Urinary bladder (tissue), 3 donors: ENCODE measurements at regions not wholly inside any gene's neighbourhood (a gene's known extent, or its start where the extent isn't known, plus 50 kb on each side); places are given as distances from the start of the nearest gene placed in this dataset.
A peak's percentile ranks its signal among the peaks of the same experiment; 100 is the strongest.
"Not testable (repeated sequence)": the region's sequence is repeated elsewhere in the genome, so short reads cannot be mapped to it uniquely, and the experiment has no call there.

Experiments used
- DNase-seq: peaks from one replicate; pipeline ENCODE4 v3.0.0-alpha.2; 2015; ENCODE audit errors: extremely low spot score
- H3K27ac ChIP-seq: one replicate; pipeline ENCODE4 v1.5.1; 2013; ENCODE audit warnings: low read depth, mild to moderate bottlenecking, moderate library complexity
- H3K36me3 ChIP-seq: one replicate; pipeline ENCODE4 v1.6.1; 2013; ENCODE audit warnings: mild to moderate bottlenecking, moderate library complexity; ENCODE audit not compliant: insufficient read depth
- H3K4me1 ChIP-seq: one replicate; pipeline ENCODE4 v1.6.1; 2013; ENCODE audit warnings: mild to moderate bottlenecking, moderate library complexity; ENCODE audit not compliant: insufficient read depth
- H3K4me3 ChIP-seq: one replicate; pipeline ENCODE4 v1.5.1; 2013; ENCODE audit warnings: low read depth, low read length
- WGBS: extraction: QIAGEN DNeasy Blood & Tissue Kit; methylation state at CpG from one replicate; pipeline ENCODE4 v1.1.7; 2013; 5-methylcytosine and 5-hydroxymethylcytosine counted together
- donor health status: healthy with polysubstance abuse.
- donor health status: healthy.

DNA sequence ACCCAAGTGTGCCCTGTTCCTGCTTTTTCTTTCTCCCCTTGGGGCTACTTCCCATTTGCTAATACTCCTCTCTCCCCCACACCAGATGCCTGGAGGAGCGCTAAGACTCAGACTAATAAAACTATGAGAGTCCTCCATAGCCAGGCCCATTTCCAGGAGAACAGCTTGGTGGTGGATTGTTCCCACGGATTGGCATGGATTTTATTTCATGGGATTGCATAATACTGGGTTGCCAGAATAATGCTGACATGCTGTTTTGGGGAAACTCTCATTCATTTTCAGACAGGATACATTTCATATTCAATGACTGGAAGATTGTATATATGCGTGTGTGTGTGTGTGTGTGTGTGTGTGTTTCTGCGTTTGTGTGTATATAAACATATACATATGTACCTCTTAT is 447.5 kb upstream of the PITX2 start:
- Histone ChIP-seq H3K4me3 (no peak overlapping the region), H3K36me3 (no peaks in the 10 kb centered on the region), H3K4me1 (no peaks in the 10 kb centered on the region), H3K27ac (no peak overlapping the region)
- 81% methylated on average over 4 of the region's 4 CpGs for WGBS
- no peak for DNase-seq

DNA sequence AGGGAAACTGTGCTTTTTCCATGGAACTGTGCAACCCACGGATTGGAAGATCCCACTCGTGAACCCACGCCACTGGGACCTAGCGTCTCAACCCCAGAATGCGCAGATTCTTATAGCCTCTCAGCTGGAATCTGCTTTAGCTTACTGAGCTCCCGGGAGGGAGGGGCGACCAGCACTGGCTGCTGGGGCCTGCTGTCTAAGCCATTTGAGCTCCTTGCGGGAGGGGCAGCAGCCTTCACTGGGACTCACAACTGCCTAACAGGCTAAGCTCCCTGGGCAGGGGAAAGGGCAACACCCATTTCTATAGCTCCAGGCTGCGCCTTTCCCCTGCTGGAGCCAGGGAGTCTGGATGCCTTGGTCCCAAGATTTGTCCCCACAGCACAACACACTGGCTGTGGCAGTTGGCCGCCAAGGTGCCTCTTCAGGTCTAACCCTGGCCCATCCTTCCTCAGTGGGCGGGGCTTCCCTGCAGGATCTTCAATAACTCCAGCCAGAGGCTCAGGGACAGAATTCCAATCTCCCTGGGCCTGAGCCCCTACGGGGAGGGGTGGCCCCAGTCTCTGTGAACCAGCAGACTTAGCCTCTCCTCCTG is 451.7 kb upstream of the PITX2 start:
- 88% methylated on average over 12 of the region's 12 CpGs for WGBS
- no peak for DNase-seq
- H3K4me1 ChIP-seq, result no peaks in the 10 kb centered on the region
- no peak overlapping the region for H3K27ac ChIP-seq
- H3K4me3 ChIP-seq, result no peak overlapping the region
- H3K36me3 ChIP-seq, result no peaks in the 10 kb centered on the region

DNA sequence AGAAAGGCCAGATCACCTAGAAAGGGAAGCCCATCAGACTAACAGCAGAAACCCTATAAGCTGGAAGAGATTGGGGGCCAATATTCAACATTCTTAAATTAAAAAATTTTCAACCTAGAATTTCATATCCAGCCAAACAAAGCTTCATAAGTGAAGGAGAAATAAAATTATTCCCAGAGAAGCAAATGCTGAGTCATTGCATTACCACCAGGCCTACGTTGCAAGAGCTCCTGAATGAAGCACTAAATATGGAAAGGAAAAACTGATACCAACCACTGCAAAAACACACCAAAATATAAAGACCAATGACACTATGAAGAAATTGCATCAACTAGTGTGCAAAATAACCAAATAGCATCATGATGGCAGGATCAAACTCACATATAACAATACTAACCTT is 453.4 kb upstream of the PITX2 start:
- 65% methylated on average over 1 of the region's 1 CpG for WGBS

DNA sequence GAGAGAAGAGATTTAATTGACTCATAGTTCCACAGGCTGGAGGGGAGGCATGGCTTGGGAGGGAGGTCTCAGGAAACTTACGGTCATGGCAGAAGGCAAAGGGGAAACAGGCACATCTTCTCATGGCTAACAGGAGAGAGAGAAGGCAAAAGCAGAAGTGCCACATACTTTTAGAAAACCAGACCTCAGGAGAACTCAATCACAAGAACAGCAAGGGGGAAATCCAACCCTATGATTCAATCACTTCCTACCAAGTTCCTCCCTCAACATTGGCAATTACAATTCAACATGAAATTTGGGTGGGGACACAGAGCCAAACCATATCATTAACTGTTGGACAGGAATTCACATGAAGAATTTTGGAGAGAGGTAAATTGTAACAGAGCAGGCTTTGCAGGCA is 485.3 kb upstream of the PITX2 start:
- H3K36me3 ChIP-seq, result no peaks in the 10 kb centered on the region
- no peak overlapping the region for H3K4me3 ChIP-seq
- no peak overlapping the region for H3K27ac ChIP-seq
- WGBS, result 80% methylated on average over 1 of the region's 1 CpG
- DNase-seq, result no peak
- no peaks in the 10 kb centered on the region for H3K4me1 ChIP-seq

More for the DNA sequence above, 453.4 kb upstream of the PITX2 start:
- not testable (repeated sequence) for H3K27ac ChIP-seq, H3K4me3 ChIP-seq, H3K4me1 ChIP-seq, H3K36me3 ChIP-seq, DNase-seq

DNA sequence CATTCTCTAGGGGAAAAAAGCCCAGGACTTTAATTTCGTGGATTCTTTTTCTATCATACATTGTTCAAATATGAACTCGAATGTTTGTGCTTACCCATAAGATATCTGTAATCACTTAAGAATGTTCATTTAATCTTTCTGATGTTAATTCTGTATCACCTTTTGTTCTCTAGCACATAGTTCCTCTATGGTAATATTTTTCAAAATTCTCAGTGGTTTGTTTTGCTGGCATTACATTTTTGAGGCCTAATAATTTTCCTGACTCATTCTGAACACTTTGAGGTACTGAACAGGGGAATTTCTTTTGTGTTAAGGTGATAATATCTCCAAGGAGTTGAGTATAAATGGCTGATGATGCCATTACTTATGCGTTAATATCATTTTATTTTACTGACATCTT is 490.7 kb upstream of the PITX2 start:
- Histone ChIP-seq H3K4me3 (no peak overlapping the region), H3K36me3 (no peaks in the 10 kb centered on the region), H3K4me1 (no peaks in the 10 kb centered on the region), H3K27ac (no peak overlapping the region)
- 88% methylated on average over 3 of the region's 3 CpGs for WGBS
- no peak for DNase-seq

DNA sequence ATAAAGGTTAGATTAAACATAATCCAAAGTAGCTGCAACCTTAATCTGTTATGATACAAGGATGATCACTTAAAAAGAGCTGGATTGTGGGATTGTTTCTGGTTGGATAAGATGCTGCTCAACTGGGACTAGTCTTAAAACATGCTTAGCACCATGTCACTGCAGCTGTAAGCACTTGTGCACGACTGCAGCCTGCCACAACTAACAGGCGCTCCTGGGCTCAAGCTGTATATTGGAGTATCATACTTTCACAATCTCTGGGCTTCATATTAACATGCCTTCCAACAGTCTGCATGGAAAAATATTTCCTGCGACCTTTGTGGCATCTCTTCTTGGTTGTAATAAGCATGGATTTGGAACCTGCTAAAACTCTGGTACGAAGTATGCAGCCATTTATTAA is 493.0 kb upstream of the PITX2 start:
- Histone ChIP-seq H3K36me3 (no peaks in the 10 kb centered on the region), H3K4me3 (no peak overlapping the region), H3K4me1 (no peaks in the 10 kb centered on the region), H3K27ac (no peak overlapping the region)
- WGBS, result 75% methylated on average over 4 of the region's 4 CpGs
- DNase-seq, result no peak

DNA sequence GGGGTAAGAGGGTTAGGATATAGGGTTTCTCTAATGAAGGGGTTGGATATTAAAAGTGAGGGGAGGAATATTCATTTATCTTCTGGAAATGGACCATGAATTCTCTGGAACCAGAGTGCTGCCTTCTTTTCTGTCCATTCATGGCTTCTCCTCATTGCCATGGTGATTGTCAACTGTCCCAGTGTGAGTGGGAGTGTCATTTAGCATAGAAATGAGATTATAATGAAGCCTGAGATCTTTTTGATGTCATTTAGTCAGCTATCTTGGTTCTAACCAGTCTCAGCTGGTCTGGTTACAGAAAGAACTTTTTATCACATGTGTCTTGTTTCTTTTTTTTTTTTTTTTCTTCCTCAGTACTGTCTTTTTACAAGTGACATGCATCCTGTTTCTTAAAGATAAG is 497.3 kb upstream of the PITX2 start:
- H3K4me3 ChIP-seq, result no peak overlapping the region

DNA sequence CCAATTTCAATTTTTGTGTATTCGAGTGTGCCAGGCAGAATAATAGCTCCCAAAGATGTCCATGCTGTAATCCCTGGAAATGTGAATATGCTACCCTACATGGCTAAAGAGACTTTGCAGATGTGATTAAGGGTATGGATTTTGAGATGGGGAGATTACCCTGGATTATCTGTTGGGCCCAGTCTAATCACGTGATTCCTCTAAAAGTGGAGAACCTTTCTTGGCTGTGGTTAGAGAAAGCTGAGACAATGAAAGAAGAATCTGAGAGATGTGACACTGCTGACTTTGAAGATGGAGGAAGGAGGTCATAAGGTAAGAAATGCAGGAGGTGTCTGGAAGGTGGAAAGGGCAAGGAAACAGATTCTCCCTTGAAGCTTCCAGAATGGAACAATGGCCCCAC is 503.5 kb upstream of the PITX2 start:
- no peak overlapping the region for H3K4me3 ChIP-seq
- H3K36me3 ChIP-seq, result no peaks in the 10 kb centered on the region
- H3K27ac ChIP-seq, result no peak overlapping the region
- H3K4me1 ChIP-seq, result no peaks in the 10 kb centered on the region
- DNase-seq, result no peak
- 81% methylated on average over 2 of the region's 2 CpGs for WGBS

More for the DNA sequence above, 497.3 kb upstream of the PITX2 start:
- Histone ChIP-seq H3K36me3 (no peaks in the 10 kb centered on the region), H3K4me1 (no peaks in the 10 kb centered on the region), H3K27ac (no peak overlapping the region)
- DNase-seq, result no peak

GRCh38 chr4:111127841-111128240 is 505.0 kb upstream of the PITX2 start:
- no peak for DNase-seq
- 46% methylated on average over 5 of the region's 5 CpGs for WGBS
- H3K4me3 ChIP-seq, result no peak overlapping the region
- no peaks in the 10 kb centered on the region for H3K4me1 ChIP-seq
- no peak overlapping the region for H3K27ac ChIP-seq
- H3K36me3 ChIP-seq, result no peaks in the 10 kb centered on the region

DNA sequence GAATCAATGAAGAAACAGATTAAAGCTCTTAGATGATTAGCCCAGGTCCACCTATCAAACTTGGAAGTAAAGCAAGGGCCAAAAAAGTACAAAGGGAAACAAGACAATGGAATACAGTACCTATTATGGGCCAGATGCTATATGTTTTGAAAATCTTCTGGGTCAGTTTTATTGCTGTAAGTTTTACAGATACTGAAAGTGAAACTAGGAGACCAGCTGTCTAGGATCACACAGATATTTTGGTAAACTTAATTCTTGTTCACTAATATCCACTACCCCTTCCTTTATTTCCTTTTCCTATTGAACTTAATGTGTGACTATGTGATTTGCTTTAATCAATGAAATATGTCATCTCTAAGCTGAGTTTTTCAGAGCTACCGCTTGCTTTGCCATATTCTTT is 505.4 kb upstream of the PITX2 start:
- 73% methylated on average over 1 of the region's 1 CpG for WGBS
- DNase-seq, result no peak
- no peaks in the 10 kb centered on the region for H3K4me1 ChIP-seq
- no peaks in the 10 kb centered on the region for H3K36me3 ChIP-seq
- H3K4me3 ChIP-seq, result no peak overlapping the region
- H3K27ac ChIP-seq, result peak overlapping the region; percentile 5

GRCh38 chr4:111136438-111136837 is 513.6 kb upstream of the PITX2 start:
- no peak for DNase-seq
- 95% methylated on average over 1 of the region's 1 CpG for WGBS
- H3K4me3 ChIP-seq, result no peak overlapping the region

DNA sequence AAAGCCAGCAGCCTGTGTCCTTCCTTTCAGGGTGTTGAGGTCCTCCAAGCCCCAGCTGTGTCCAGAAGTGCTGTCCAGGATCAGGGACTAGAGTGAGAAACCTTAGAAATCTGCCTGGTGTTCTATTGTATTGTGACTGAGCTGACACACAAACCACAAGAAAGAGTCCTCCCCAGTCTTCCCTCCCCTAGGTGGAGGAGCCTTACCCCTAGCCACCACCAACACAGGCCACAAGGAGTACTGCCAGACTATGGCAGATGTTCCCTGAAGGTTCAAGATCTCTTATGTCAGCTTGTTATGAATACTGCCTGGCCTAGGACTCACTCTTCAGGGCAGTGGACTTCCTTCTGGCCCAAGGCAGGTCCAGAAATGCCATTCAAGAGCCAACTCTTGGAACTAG is 514.1 kb upstream of the PITX2 start:
- no peak for DNase-seq
- Histone ChIP-seq H3K4me1 (no peaks in the 10 kb centered on the region), H3K27ac (no peak overlapping the region), H3K4me3 (no peak overlapping the region), H3K36me3 (no peaks in the 10 kb centered on the region)

More at GRCh38 chr4:111136438-111136837, 513.6 kb upstream of the PITX2 start:
- no peaks in the 10 kb centered on the region for H3K36me3 ChIP-seq
- no peak overlapping the region for H3K27ac ChIP-seq
- H3K4me1 ChIP-seq, result no peaks in the 10 kb centered on the region

DNA sequence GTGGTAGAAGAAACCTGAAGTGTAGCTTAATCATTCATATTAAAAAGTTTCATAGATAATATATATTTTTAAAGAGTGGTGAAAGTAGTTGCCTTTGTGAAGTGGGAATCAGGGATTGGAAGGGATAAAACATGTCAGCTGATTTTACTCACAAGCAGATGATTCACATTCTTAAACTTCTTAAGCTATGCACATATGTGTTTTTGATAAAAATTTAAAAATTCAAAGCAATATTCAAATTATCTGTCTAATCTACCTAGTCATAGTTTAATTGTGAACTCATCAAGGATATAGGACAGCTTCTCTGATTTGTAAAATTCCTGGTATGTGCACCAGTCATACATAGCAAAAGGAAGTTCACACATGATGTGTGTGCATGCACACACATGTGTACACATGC is 520.6 kb upstream of the PITX2 start:
- Histone ChIP-seq H3K4me3 (no peak overlapping the region), H3K27ac (no peak overlapping the region), H3K36me3 (no peaks in the 10 kb centered on the region), H3K4me1 (no peaks in the 10 kb centered on the region)
- no peak for DNase-seq

DNA sequence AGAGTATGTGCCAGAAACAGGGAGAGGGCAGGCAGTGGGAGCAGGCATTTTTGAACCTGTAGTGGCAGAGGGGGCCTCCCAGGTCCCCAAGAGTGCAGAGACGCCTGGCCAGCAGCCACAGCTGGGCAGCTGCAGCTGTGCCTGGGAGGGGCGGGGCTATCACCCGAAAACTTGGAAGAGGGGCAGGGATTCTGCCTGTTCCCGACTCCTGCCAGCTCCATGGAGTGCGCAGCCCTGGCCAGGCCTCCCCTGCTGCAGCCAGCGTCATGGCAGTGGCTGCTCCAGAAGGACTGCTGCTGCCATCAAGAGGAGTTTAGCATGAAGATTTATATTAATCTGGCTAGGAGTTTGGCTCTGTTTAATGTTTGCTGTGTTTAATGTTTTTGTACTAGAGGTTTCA is 532.1 kb upstream of the PITX2 start:
- Histone ChIP-seq H3K4me3 (no peak overlapping the region), H3K36me3 (no peaks in the 10 kb centered on the region), H3K4me1 (no peaks in the 10 kb centered on the region), H3K27ac (no peak overlapping the region)
- DNase-seq, result no peak
- 48% methylated on average over 6 of the region's 6 CpGs for WGBS

GRCh38 chr4:111164556-111164955 is 541.7 kb upstream of the PITX2 start:
- H3K4me3 ChIP-seq, H3K27ac ChIP-seq, H3K4me1 ChIP-seq, H3K36me3 ChIP-seq, DNase-seq: not testable (repeated sequence)
- 57% methylated on average over 4 of the region's 4 CpGs for WGBS
